ENCODE measurements at regions not wholly inside any gene's neighbourhood (a gene's known extent, or its start where the extent isn't known, plus 50 kb on each side); places are given as distances from the start of the nearest gene placed in this dataset.

DNA sequence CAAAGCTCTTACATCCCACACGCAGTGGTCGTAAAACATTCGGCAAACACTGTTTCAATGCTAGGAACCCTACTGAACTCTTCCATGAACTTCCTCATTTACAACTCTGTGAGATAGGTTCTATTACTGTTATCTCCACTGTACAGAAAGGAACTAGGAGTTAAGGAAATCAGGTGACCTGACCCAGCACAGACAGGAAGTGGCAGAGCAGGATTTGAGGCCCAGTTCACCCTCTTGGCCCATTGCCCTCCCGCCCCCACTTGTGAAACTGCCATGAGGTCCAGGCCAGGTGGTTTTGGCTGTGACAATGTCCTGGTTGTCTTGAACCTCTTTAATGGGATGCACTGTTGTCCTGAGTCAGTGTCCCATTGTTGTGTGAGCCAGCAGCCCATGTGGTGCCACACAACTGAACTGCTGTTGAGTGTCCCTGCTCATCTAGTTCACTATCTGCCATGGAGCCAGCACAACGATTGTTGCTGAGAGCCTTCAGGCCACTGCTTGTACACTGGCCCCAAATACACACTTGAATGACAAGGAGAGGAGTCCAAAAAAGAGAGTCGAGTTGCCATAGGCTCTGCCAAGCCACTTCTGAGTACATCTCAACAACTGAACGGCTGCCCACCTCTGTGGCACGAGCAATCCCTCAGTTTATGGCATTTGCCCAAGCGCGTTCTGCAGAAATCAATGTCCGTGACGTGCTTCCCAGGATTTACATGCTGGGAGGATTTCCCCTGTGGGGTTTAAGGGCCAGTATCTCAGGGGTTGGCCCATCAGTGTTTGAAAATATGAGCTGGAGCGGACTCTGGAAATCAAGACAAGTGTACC is 484.6 kb downstream of the TSHZ3 start:
- Histone ChIP-seq H3K4me3 (replicated peaks; ENCODE audit: low read depth, low read length) (no peak overlapping the region), H3K27me3 (replicated peaks; ENCODE audit: control insufficient read depth, insufficient read depth, low read length) (no peaks in the 10 kb centered on the region), H3K36me3 (ENCODE audit: control insufficient read depth, insufficient read depth, low read length) (no peaks in the 10 kb centered on the region)
- DNase-seq (ENCODE audit: extremely low read depth, insufficient read length), result no peak
- TF ChIP-seq, protein P1, sequence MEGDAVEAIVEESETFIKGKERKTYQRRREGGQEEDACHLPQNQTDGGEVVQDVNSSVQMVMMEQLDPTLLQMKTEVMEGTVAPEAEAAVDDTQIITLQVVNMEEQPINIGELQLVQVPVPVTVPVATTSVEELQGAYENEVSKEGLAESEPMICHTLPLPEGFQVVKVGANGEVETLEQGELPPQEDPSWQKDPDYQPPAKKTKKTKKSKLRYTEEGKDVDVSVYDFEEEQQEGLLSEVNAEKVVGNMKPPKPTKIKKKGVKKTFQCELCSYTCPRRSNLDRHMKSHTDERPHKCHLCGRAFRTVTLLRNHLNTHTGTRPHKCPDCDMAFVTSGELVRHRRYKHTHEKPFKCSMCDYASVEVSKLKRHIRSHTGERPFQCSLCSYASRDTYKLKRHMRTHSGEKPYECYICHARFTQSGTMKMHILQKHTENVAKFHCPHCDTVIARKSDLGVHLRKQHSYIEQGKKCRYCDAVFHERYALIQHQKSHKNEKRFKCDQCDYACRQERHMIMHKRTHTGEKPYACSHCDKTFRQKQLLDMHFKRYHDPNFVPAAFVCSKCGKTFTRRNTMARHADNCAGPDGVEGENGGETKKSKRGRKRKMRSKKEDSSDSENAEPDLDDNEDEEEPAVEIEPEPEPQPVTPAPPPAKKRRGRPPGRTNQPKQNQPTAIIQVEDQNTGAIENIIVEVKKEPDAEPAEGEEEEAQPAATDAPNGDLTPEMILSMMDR (IDR thresholded peaks at IDR 0.05; ENCODE audit: insufficient read depth, low read length, poor library complexity, severe bottlenecking), result no peak

DNA sequence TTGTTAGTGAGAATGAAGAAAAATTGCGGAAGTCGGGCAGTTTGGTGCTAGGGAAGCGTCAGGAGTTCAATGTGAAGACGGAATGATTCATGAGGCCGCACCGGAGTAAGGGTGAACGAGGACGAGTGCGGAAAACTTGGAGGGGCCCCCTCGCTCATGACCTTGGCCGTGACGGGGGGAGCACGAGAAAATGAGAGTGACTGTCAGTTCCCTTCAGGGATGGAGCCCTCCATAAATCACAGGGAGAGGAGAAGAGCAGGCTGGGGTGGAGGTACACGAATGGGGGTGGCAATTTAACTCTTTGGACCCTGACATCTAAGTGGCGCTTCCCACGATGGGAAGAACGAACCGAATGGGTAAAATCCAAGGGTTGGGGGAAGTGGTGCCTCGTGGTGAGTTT is 486.4 kb downstream of the TSHZ3 start:
- no peaks in the 10 kb centered on the region for H3K36me3 ChIP-seq (ENCODE audit: control insufficient read depth, insufficient read depth, low read length)
- H3K4me3 ChIP-seq (replicated peaks; ENCODE audit: low read depth, low read length), result no peak overlapping the region
- DNase-seq (ENCODE audit: extremely low read depth, insufficient read length), result no peak
- no peaks in the 10 kb centered on the region for H3K27me3 ChIP-seq (replicated peaks; ENCODE audit: control insufficient read depth, insufficient read depth, low read length)
- TF ChIP-seq, protein P1 (IDR thresholded peaks at IDR 0.05; ENCODE audit: insufficient read depth, low read length, poor library complexity, severe bottlenecking), result no peak

DNA sequence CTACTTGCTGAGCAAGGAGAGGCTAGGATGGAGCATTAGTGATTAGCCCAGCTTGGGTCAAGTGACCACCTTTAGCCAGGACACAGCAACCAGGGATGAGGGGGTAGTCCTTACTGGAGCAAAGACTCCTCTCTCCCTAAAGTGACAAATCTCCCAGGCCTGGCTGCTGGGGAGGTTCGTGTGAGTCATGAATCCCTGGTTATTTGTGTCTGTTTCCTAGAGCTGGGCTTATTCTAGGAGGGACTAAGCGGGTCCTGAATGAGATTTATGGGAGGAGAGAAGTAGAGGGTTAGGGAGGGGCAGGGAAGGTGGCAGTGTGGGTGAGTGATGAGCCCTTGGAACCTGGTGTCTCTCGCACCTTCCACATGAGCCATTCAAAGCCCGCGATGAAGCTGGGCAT is 487.3 kb downstream of the TSHZ3 start:
- H3K27me3 ChIP-seq (replicated peaks; ENCODE audit: control insufficient read depth, insufficient read depth, low read length), result no peaks in the 10 kb centered on the region

DNA sequence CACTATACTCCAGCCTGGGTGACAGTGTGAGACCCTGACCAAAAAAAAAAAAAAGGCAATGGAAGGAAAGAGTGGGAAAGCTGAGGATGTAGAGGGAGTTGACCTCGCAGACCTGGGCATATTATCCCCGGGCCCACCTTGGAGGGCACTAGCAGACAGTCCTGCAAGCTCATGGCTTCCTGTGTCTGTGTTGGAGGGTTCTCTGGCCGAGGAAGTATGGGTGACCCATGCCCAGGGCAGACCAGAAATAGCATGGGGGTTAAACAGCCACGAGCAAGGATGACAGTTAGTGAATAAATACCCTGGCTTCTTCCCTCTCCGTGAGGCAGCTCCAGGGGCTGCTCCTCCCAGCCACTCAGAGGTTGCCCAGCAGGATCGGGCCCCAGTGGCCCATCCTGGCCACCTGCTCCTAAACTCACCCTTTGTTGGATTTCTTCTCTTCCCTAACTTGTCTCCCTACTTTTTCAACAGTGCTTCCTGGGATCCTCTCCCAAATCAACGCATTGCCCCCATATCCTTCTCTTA is 485.8 kb downstream of the ZNF536 start:
- no peaks in the 10 kb centered on the region for H3K36me3 ChIP-seq (ENCODE audit: control insufficient read depth, insufficient read depth, low read length)
- no peaks in the 10 kb centered on the region for H3K27me3 ChIP-seq (replicated peaks; ENCODE audit: control insufficient read depth, insufficient read depth, low read length)
- DNase-seq (ENCODE audit: extremely low read depth, insufficient read length), result no peak
- TF ChIP-seq, protein P1 (IDR thresholded peaks at IDR 0.05; ENCODE audit: insufficient read depth, low read length, poor library complexity, severe bottlenecking), result no peak
- H3K4me3 ChIP-seq (replicated peaks; ENCODE audit: low read depth, low read length), result no peak overlapping the region

More for the DNA sequence above, 487.3 kb downstream of the TSHZ3 start:
- TF ChIP-seq, protein P1 (IDR thresholded peaks at IDR 0.05; ENCODE audit: insufficient read depth, low read length, poor library complexity, severe bottlenecking), result no peak
- H3K36me3 ChIP-seq (ENCODE audit: control insufficient read depth, insufficient read depth, low read length), result no peaks in the 10 kb centered on the region
- no peak for DNase-seq (ENCODE audit: extremely low read depth, insufficient read length)
- no peak overlapping the region for H3K4me3 ChIP-seq (replicated peaks; ENCODE audit: low read depth, low read length)

DNA sequence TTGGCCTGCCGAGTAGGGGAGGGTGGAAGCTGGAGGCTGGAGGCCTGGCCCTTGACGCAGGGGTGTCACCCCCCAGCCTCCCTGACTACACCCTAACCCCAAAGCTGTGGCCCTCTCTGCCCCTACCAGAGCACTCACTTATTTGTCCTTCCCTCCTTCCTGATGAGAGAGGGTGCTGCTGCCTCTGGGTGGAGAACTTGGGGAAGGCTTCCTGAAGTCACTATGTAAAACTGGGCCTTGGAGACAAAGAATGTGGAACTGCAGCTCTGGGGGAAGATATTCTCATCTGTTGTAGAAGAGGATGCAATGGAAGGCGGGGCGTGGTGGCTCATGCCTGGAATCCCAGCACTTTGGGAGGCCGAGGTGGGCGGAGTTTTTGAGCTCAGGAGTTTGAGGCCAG is 485.2 kb downstream of the ZNF536 start:
- TF ChIP-seq, protein P1 (IDR thresholded peaks at IDR 0.05; ENCODE audit: insufficient read depth, low read length, poor library complexity, severe bottlenecking), result no peak
- Histone ChIP-seq H3K4me3 (replicated peaks; ENCODE audit: low read depth, low read length) (no peak overlapping the region), H3K27me3 (replicated peaks; ENCODE audit: control insufficient read depth, insufficient read depth, low read length) (no peaks in the 10 kb centered on the region), H3K36me3 (ENCODE audit: control insufficient read depth, insufficient read depth, low read length) (no peaks in the 10 kb centered on the region)
- DNase-seq (ENCODE audit: extremely low read depth, insufficient read length), result no peak
